ENCODE measurements at regions not wholly inside any gene's neighbourhood (a gene's known extent, or its start where the extent isn't known, plus 50 kb on each side); places are given as distances from the start of the nearest gene placed in this dataset.

DNA sequence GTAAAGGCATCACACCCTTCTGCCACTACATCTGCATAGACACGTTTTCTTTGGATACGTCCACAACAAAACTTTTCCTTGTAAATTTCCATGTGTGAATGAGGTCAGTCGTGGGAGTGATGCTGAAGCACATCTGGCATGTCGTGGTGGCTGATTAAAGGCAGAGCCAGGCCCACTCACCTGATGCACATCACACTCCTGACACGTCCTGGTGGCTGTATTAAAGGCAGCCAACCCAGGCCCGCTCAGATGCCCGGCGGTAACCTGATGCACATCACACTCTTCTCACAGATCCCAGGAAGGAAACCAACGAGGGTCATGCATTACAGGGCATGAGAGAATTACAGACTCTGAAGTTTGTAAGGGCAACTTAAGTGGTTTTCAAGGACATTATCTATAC is 321.6 kb upstream of the B3GAT1 start (continued):
- TF ChIP-seq, protein P1, sequence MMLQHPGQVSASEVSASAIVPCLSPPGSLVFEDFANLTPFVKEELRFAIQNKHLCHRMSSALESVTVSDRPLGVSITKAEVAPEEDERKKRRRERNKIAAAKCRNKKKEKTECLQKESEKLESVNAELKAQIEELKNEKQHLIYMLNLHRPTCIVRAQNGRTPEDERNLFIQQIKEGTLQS (IDR thresholded peaks at IDR 0.05; ENCODE audit: insufficient read depth, low read depth, low read length): no peak
- TF ChIP-seq SIRT6 (IDR thresholded peaks at IDR 0.05; ENCODE audit: low read length) (no peak), CREB1 (IDR thresholded peaks at IDR 0.05) (no peak), HDAC2 (IDR thresholded peaks at IDR 0.05; ENCODE audit: borderline replicate concordance in 1 of 2, low read depth in 2 of 2, low read length in 2 of 2) (no peak), TCF12 (IDR thresholded peaks at IDR 0.05; ENCODE audit: low read depth, low read length) (no peak), EZH2 (IDR thresholded peaks at IDR 0.05; ENCODE audit: low read depth, low read length, severe bottlenecking) (no peak)
